H9 (cell line): ENCODE measurements at regions not wholly inside any gene's neighbourhood (a gene's known extent, or its start where the extent isn't known, plus 50 kb on each side); places are given as distances from the start of the nearest gene placed in this dataset.

ENCODE experiments used
- DNase-seq: peaks from one replicate; pipeline ENCODE4 v3.0.0-alpha.2; 2017
- H2AFZ ChIP-seq: one replicate; pipeline ENCODE4 v1.6.1; 2013; ENCODE audit warnings: mild to moderate bottlenecking, low read length, control low read depth, moderate library complexity
- H2AK5ac ChIP-seq: 2 replicates; pipeline ENCODE4 v1.6.1; 2013; ENCODE audit warnings: low read length, control low read depth, mixed read lengths; ENCODE audit not compliant: insufficient read length
- H2BK120ac ChIP-seq: one replicate; pipeline ENCODE4 v1.6.1; 2013; ENCODE audit warnings: low read depth, mild to moderate bottlenecking, low read length, control low read depth, inconsistent platforms; ENCODE audit not compliant: poor library complexity, severe bottlenecking
- H2BK12ac ChIP-seq: 2 replicates; pipeline ENCODE4 v1.6.1; 2013; ENCODE audit warnings: low read length, control low read depth, mixed read lengths, low read depth; ENCODE audit not compliant: insufficient read length
- H2BK15ac ChIP-seq: 2 replicates; pipeline ENCODE4 v1.6.1; 2013; ENCODE audit warnings: low read depth, low read length, control low read depth
- H2BK20ac ChIP-seq: one replicate; pipeline ENCODE4 v1.6.1; 2013; ENCODE audit warnings: low read depth, mild to moderate bottlenecking, low read length, control low read depth, inconsistent platforms; ENCODE audit not compliant: poor library complexity, severe bottlenecking
- H2BK5ac ChIP-seq: 2 replicates; pipeline ENCODE4 v1.6.1; 2013; ENCODE audit warnings: low read length, control low read depth, mixed read lengths; ENCODE audit not compliant: insufficient read length
- H3K14ac ChIP-seq: 2 replicates; pipeline ENCODE4 v1.6.1; 2013; ENCODE audit warnings: low read length, control low read depth; ENCODE audit not compliant: insufficient read depth
- H3K18ac ChIP-seq: 2 replicates; pipeline ENCODE4 v1.6.1; 2013; ENCODE audit warnings: low read depth, mild to moderate bottlenecking, mixed read lengths, low read length, control low read depth; ENCODE audit not compliant: insufficient read length
- H3K23ac ChIP-seq: 2 replicates; pipeline ENCODE4 v1.6.1; 2013; ENCODE audit warnings: low read length, control low read depth, mixed read lengths, low read depth; ENCODE audit not compliant: insufficient read length
- H3K23me2 ChIP-seq: 2 replicates; pipeline ENCODE4 v1.6.1; 2013; ENCODE audit warnings: low read depth, mild to moderate bottlenecking, mixed read lengths, low read length, control low read depth; ENCODE audit not compliant: insufficient read length, poor library complexity, severe bottlenecking
- H3K27ac ChIP-seq: 2 replicates; pipeline ENCODE4 v1.5.1; 2013; ENCODE audit warnings: low read length, control low read depth, mixed read lengths, low read depth; ENCODE audit not compliant: insufficient read length
- H3K27me3 ChIP-seq: 2 replicates; pipeline ENCODE4 v1.6.1; 2013; ENCODE audit warnings: low read length, control low read depth, inconsistent platforms; ENCODE audit not compliant: insufficient read depth
- H3K4ac ChIP-seq: 2 replicates; pipeline ENCODE4 v1.6.1; 2013; ENCODE audit warnings: low read depth, mild to moderate bottlenecking, control low read depth, inconsistent platforms, low read length, moderate library complexity
- H3K4me1 ChIP-seq: 2 replicates; pipeline ENCODE4 v1.6.1; 2013; ENCODE audit warnings: low read length, control low read depth, inconsistent platforms; ENCODE audit not compliant: insufficient read depth
- H3K4me2 ChIP-seq: 2 replicates; pipeline ENCODE4 v1.6.1; 2013; ENCODE audit warnings: low read length, control low read depth, mixed read lengths; ENCODE audit not compliant: insufficient read length, insufficient read depth
- H3K56ac ChIP-seq: 2 replicates; pipeline ENCODE4 v1.6.1; 2013; ENCODE audit warnings: low read depth, mild to moderate bottlenecking, mixed read lengths, low read length, control low read depth; ENCODE audit not compliant: insufficient read length
- H3K79me1 ChIP-seq: 2 replicates; pipeline ENCODE4 v1.6.1; 2013; ENCODE audit warnings: low read depth, mild to moderate bottlenecking, moderate library complexity, low read length, control low read depth, inconsistent platforms; ENCODE audit not compliant: insufficient read depth, poor library complexity, severe bottlenecking
- H3K79me2 ChIP-seq: 2 replicates; pipeline ENCODE4 v1.6.1; 2013; ENCODE audit warnings: low read length, control low read depth, inconsistent platforms; ENCODE audit not compliant: insufficient read depth
- H3K9ac ChIP-seq: 2 replicates; pipeline ENCODE4 v1.6.1; 2013; ENCODE audit warnings: low read length, control low read depth, mixed read lengths; ENCODE audit not compliant: insufficient read length; ENCODE audit errors: extremely low read depth
- H3K9me3 ChIP-seq: one replicate; pipeline ENCODE4 v1.6.1; 2013; ENCODE audit warnings: low read depth, low read length, inconsistent platforms; ENCODE audit not compliant: control insufficient read depth
- H3T11ph ChIP-seq: one replicate; pipeline ENCODE4 v1.6.1; 2013; ENCODE audit warnings: mild to moderate bottlenecking, low read length, control low read depth, inconsistent platforms
- H4K20me1 ChIP-seq: one replicate; pipeline ENCODE4 v1.6.1; 2013; ENCODE audit not compliant: control insufficient read depth, insufficient read length, insufficient read depth
- H4K5ac ChIP-seq: 2 replicates; pipeline ENCODE4 v1.6.1; 2013; ENCODE audit warnings: low read depth, mild to moderate bottlenecking, mixed read lengths, low read length, control low read depth; ENCODE audit not compliant: insufficient read length
- H4K8ac ChIP-seq: replicated peaks from 2 replicates; pipeline ENCODE4 v1.6.1; 2013; ENCODE audit warnings: low read length, control low read depth, mixed read lengths, low read depth; ENCODE audit not compliant: insufficient read length
- H4K91ac ChIP-seq: 2 replicates; pipeline ENCODE4 v1.6.1; 2013; ENCODE audit warnings: low read depth, mild to moderate bottlenecking, moderate library complexity, mixed read lengths, low read length, control low read depth; ENCODE audit not compliant: insufficient read length
- H3K27ac Mint-ChIP-seq, 3 experiments: 2 replicates in 2 of 3; 3 replicates in 1 of 3; pipeline ENCODE4 v1.8.0; 2020 to 2021; ENCODE audit warnings: mixed read lengths in 3 of 3, mild to moderate bottlenecking in 1 of 3, moderate library complexity in 1 of 3
- H3K27me3 Mint-ChIP-seq: 2 replicates; pipeline ENCODE4 v1.8.0; 2021; ENCODE audit warnings: low read depth, mild to moderate bottlenecking, moderate library complexity, mixed read lengths
- H3K36me3 Mint-ChIP-seq, 3 experiments: 2 replicates in 2 of 3; 3 replicates in 1 of 3; pipeline ENCODE4 v1.8.0; 2020 to 2021; ENCODE audit warnings: low read depth in 3 of 3, mixed read lengths in 3 of 3; ENCODE audit not compliant: insufficient read depth in 1 of 3
- H3K4me1 Mint-ChIP-seq, 2 experiments: 2 replicates each; pipeline ENCODE4 v1.8.0; 2020; ENCODE audit warnings: mixed read lengths in 2 of 2
- H3K4me3 Mint-ChIP-seq, 2 experiments: 2 replicates in 1 of 2; 3 replicates in 1 of 2; pipeline ENCODE4 v1.8.0; 2020 to 2021; ENCODE audit warnings: mild to moderate bottlenecking in 2 of 2, mixed read lengths in 2 of 2, moderate library complexity in 1 of 2
- H3K9me3 Mint-ChIP-seq, 2 experiments: 2 replicates in 1 of 2; 3 replicates in 1 of 2; pipeline ENCODE4 v1.8.0; 2020; ENCODE audit warnings: mild to moderate bottlenecking in 2 of 2, mixed read lengths in 2 of 2, moderate library complexity in 1 of 2
- CTCF ChIP-seq: fragments of 200-600 bp; sonication (generic); conservative IDR thresholded peaks from 3 replicates; pipeline ENCODE4 v1.8.0; 2021; ENCODE audit warnings: antibody characterized with exemption, mild to moderate bottlenecking
- WGBS: extraction: QIAGEN DNeasy Blood & Tissue Kit; methylation state at CpG from one replicate; pipeline ENCODE4 v1.1.7; 2013; ENCODE audit warnings: missing lambda C conversion rate, low lambda C conversion rate, mixed read lengths; ENCODE audit not compliant: insufficient read length; ENCODE audit errors: extremely low coverage; 5-methylcytosine and 5-hydroxymethylcytosine counted together

- Histone ChIP-seq H3K79me1 (no peaks in the 10 kb centered on the region), H3K4me1 (peaks cover 6% of the 10 kb centered on the region), H3T11ph (no peak overlapping the region), H4K8ac (no peak overlapping the region), H3K27me3 (no peaks in the 10 kb centered on the region), H3K4me2 (no peak overlapping the region), H3K9ac (no peak overlapping the region), H2AK5ac (no peak overlapping the region), H4K91ac (no peak overlapping the region), H2BK20ac (no peak overlapping the region), H4K5ac (no peak overlapping the region), H3K56ac (no peak overlapping the region), H3K27ac (no peak overlapping the region), H3K23ac (no peak overlapping the region), H3K4ac (no peak overlapping the region), H3K9me3 (no peaks in the 10 kb centered on the region), H3K14ac (no peak overlapping the region), H2BK15ac (no peak overlapping the region), H3K79me2 (no peaks in the 10 kb centered on the region), H2BK5ac (no peak overlapping the region), H2BK12ac (no peak overlapping the region), H2BK120ac (no peak overlapping the region), H2AFZ (no peak overlapping the region), H4K20me1 (no peaks in the 10 kb centered on the region), H3K23me2 (no peaks in the 10 kb centered on the region), H3K18ac (no peak overlapping the region)
- Mint-ChIP-seq H3K4me1 (peaks cover 43 to 56% of the 10 kb centered on the region in 2 experiments), H3K4me3 (no peak overlapping the region), H3K36me3 (no peaks in the 10 kb centered on the region; a peak in 2 of 7 replicates), H3K9me3 (no peaks in the 10 kb centered on the region), H3K27me3 (no peaks in the 10 kb centered on the region), H3K27ac (no peak overlapping the region)
- TF ChIP-seq CTCF: no peak
- no peak for DNase-seq
- WGBS: no CpG with 5 or more reads among the region's 6 CpGs
These were observed 122.0 kb upstream of the NDUFV2 start for GRCh38 chr18:8980496-8980895.
